HL-60 (cell line): ENCODE measurements at regions not wholly inside any gene's neighbourhood (a gene's known extent, or its start where the extent isn't known, plus 50 kb on each side); places are given as distances from the start of the nearest gene placed in this dataset.

Experiments used
- GABPA ChIP-seq: IDR thresholded peaks from 2 replicates; pipeline ENCODE4 v1.6.1; 2012; ENCODE audit warnings: low read depth
- POLR2AphosphoS5 ChIP-seq: IDR thresholded peaks from 2 replicates; pipeline ENCODE4 v1.6.1; 2012; ENCODE audit warnings: low read depth
- REST ChIP-seq: IDR thresholded peaks from 2 replicates; pipeline ENCODE4 v1.6.1; 2012; ENCODE audit warnings: low read depth; ENCODE audit not compliant: insufficient replicate concordance
- SPI1 ChIP-seq: IDR thresholded peaks from 2 replicates; pipeline ENCODE4 v1.6.1; 2012; ENCODE audit warnings: low read depth, mild to moderate bottlenecking, borderline replicate concordance
- TF ChIP-seq, protein P1 (sequence below): IDR thresholded peaks from one replicate; pipeline ENCODE4 v1.5.1; 2011; ENCODE audit warnings: low read length, control low read depth, inconsistent platforms; ENCODE audit not compliant: insufficient read depth

GRCh38 chr3:163033652-163034051 is 1537.0 kb downstream of the OTOL1 start:
- no peak for TF ChIP-seq REST
- TF ChIP-seq, protein P1, sequence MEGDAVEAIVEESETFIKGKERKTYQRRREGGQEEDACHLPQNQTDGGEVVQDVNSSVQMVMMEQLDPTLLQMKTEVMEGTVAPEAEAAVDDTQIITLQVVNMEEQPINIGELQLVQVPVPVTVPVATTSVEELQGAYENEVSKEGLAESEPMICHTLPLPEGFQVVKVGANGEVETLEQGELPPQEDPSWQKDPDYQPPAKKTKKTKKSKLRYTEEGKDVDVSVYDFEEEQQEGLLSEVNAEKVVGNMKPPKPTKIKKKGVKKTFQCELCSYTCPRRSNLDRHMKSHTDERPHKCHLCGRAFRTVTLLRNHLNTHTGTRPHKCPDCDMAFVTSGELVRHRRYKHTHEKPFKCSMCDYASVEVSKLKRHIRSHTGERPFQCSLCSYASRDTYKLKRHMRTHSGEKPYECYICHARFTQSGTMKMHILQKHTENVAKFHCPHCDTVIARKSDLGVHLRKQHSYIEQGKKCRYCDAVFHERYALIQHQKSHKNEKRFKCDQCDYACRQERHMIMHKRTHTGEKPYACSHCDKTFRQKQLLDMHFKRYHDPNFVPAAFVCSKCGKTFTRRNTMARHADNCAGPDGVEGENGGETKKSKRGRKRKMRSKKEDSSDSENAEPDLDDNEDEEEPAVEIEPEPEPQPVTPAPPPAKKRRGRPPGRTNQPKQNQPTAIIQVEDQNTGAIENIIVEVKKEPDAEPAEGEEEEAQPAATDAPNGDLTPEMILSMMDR, result no peak
- TF ChIP-seq POLR2AphosphoS5, result no peak
- TF ChIP-seq SPI1, result no peak
- TF ChIP-seq GABPA, result no peak
